GM19351 (cell line): ENCODE measurements at regions not wholly inside any gene's neighbourhood (a gene's known extent, or its start where the extent isn't known, plus 50 kb on each side); places are given as distances from the start of the nearest gene placed in this dataset.
A peak's percentile ranks its signal among the peaks of the same experiment; 100 is the strongest.

Source experiments
- ATAC-seq: cut with Tn5 transposase; IDR thresholded peaks from one replicate; pipeline ENCODE4 v1.9.1; 2021; ENCODE audit warnings: mild to moderate bottlenecking, moderate library complexity; ENCODE audit not compliant: unreplicated experiment

DNA sequence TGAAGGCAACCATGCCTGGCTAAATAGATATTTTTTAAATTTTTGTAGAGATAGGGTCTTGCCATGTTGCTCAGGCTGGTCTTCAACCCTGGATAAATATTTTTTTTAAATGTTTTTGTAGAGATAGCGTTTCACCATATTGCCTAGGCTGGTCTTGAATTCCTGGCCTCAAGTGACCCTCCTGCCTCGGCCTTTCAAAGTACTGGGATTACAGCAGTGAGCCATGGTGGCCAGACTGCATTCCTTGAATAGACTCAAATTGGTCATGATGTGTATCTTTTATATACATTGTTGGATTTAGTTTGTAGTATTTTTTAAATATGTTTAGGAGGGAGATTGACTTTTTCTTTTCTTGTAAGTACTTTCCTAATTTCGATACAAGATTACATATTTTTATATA lies 325.7 kb upstream of the C11orf87 start:
- ATAC-seq, result no peak

DNA sequence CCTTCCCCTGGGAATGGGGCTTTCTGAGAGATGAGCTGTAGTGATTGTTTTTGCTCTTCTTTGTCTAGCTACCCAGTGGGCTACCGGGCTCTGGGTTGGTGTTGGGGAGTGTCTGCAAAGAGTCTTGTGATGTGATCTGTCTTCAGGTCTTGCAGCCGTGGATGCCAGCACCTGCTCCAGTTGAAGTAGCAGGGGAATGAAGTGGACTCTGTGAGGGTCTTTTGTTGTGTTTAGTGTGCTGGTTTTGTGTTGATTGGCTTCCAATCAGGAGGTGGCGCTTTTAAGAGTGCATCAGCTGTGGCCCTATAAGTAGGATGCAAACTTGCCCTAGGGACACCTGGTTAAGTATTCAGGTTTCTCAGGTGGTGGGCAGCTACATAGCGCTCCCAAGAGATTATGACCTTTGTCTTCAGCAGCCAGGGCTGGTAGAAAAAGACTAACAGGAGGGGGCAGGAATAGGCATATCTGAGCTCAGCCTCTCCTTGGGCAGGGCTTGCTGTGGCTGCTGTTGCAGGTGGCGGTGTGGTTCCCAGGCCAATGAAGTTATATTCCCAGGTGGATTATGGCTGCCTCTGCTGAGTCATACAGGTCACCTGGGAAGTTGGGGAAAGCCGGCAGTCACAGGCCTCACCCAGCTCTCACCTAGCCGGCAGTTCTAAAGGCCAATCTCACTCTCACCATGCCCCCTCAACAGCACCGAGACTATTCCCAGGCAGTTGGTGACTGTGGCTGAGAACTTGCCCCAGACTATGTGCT lies 315.7 kb upstream of the C11orf87 start:
- ATAC-seq, result no peak

DNA sequence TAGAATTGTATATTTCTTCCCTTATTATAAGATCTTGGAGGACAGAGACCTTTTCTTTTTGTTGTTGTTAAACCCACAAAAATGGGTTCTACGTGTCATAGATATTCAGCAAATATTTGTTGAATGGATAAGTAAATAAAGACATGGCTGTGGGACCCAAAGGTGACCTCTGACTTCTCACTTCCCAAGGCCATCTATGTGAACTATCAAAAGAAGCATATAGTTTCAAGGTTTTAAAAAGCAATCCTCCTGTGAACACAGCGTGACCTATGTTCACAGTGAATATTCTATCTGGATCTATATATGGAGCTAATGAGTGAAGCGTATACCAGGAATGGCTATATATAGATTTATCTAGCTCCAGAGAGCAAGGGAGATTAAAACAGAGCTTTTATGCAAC lies 312.8 kb upstream of the C11orf87 start:
- no peak for ATAC-seq

DNA sequence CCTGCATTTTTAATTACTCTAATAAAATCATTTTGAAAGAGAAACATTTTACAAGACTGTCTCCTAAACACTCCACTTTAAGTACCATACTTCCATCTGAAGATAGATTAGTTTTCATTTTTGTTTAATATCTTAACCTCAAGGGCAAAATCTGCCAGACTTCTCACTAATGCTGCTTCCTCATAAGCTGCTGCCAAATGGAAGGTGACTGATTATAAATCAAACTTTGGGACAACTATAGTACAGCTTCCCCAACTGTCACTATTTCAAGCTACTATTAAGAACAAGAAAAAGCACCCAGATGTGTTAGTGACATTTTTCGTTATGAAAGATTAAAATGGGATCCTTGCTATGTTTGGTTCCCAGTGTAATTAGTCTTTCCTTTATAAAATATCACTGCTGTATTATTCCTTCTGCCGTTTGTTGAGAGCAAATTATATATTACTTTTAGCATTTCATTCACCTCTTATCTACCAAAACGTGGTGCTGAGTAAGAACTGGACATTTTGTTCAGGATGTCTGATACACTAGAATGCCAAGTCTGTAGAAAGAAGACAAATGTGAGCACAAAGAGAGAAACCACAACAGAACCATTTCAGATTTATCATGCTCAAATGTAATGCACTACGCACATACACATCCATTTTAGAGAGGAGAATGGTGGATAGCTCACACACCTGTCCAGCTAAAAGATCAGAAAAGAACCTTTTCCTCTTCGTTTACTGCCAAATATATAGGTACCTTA lies 312.2 kb upstream of the C11orf87 start:
- ATAC-seq, result no peak

DNA sequence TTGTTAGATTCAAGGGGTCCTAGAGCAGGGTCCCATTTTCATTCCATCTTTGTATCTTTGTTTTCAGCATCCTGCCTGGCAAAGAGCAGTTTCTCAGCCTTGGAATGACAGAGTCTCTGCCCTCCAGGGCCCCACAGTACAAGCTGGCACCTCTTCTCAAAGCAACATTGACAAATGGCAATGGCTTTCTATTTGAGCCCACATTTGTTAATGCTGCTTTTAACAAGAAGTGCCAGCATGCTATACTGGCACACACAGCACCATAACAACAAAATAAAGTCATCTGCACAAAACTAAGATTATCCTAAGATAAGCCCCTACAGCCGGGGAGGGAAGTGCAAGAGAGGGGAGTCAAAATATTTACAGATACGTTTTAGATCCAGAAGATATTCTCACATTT lies 309.7 kb upstream of the C11orf87 start:
- ATAC-seq, result no peak

DNA sequence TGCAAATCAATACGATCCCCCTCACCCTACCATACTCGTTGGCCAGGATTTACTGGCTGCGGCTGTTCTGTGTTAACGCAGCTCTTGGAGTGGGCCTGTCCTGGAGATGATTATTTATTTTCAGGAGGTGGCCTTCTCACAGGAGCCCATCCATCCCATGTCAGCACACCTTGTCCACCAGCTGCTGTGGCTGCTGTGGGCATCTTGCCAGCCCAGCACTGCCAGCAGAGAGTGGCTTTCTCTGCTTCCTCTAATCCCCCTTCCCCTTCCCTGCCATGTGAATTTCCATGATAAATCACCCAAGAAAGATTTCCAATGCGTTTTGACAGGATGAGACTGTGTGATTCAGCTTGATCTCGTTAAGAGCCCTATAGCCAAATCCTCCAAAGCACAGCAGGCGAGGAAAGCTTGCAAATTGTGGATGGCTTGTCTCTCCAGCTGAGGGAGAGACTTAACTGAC lies 309.1 kb upstream of the C11orf87 start:
- ATAC-seq, result no peak

DNA sequence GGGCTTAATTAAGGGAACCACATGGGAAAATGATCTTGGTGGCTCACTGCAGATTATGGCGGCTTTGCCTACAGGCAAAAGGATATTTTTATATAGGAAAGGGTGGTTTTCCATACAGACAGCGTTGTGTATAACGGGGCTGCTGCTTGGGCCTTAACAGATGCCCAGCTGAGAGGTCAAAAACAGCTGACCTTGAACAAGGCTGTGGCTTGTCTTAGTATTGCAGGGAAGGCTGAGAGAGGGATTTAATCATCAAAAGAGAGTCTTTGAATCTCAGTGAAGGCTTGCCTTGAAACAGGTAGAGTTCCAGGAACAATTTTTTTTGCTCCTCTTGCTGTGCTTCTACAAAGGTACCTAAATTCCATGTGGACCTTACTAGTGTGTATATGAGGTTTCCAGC lies 301.6 kb upstream of the C11orf87 start:
- no peak for ATAC-seq

DNA sequence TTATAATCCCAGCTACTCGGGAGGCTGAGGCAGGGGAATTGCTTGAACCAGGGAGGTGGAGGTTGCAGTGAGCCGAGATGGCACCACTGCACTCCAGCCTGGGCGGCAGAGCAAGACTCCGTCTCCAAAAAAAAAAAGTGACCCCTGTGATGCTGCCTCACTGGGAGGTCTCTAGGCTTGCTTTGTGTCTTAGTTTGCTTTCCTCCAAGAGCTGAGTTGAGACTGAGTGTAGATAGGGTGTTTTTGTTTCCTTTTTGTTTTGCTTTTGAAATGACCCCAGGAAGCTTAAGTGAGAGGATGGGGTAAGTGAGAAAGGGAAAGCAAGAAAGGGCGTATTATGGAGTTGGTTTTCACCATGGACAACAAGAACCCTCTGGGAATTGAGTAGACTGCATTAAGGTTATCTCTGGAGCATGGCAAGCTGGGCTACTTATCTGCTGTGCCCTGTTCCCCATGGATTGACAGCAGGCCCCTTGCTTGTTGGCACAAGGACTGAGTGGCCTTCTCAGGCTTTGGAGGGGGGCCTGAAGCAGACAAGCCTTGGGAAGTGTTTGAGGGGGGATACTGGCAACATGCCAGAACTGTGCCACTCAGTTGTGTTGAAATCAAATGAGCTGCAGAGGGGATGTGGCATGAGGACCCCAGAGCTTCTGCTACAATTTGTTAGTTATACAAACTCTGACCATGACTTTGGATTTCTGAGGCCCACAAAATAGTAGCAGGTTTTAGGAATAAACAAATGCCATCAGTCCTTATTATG lies 300.6 kb upstream of the C11orf87 start:
- ATAC-seq, result no peak

DNA sequence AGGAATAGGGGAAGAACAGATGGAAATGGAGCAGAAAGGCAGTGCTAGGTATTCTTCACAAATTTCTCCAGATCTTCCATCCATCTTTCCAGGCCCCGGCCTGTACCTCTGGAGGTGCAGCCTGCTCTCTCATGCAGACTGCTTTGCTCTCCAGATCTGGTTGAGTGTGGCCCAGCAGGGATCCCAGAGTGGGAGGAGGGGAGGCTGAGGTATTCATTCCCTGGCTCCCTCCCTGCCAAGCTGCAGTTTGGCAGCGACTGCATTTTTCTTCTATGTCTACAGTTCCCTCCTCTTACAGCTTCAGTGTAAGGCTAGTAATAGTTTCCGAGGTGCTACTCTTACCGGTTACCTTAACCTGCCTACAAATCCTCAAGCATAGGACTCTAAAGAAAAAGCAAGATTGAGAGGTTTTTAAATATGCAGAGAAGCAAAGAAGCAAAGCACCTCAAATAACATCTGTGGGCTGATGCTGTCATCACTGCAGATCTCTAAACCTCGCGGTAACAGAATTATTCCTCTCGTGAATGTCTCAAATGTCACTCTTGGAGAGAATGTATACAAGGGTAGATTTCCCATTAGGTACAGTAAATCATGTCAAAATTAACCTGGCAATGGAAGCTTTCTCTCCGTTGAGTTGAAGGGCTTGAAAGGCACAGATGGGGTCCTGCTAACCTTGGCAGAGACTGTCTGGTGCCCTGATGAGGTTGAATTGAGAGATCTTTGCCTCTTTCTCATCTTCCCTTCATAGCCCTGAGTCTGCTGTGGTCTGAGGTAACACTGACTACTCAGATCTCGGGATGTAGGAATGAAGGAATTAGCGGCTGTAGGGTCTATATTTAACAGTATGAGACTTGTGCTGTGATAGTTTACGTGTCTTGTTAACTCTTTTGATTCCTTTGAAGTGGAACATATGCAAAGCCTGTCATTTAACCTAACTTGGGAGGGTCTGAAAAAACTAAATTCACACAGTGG lies 297.9 kb upstream of the C11orf87 start:
- no peak for ATAC-seq

DNA sequence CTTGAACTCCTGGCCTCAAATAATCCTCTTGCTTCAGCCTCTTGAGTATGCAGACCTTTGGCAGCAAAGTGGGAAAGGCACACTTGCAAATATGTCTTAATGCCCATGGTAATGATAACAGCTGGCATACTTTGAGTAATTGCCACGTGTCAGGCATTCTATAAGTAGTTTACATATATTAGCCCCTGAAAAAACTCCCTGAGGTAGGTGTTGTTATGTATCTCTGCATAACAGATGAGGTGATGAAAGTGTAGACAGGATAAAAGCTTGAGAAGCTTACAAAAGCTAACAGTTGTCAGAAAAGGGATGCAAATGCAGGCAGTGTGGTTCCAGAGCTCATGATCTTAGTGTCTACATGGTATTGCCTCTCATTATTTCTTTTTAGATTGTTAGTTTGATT lies 291.1 kb upstream of the C11orf87 start:
- no peak for ATAC-seq

DNA sequence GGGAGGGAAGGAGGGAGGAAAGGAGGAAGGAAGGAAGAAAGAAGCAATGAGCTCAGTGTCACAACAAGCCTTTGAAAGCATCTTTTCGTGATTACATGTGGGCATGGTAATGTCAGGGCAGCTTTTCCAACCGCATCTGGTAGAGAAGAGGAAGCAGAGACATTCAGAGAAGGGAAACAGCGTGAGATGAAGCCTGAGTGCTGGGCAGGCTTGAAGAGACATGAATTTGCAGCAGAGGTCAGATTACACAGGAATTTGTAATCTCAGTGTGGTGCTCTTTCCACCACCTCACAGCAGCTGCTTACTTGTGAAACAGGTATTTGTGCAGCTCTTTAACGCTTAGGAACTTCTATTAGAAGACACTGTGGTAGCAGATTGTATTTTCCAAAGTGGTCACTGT lies 289.5 kb upstream of the C11orf87 start:
- ATAC-seq, result peak; percentile 80

DNA sequence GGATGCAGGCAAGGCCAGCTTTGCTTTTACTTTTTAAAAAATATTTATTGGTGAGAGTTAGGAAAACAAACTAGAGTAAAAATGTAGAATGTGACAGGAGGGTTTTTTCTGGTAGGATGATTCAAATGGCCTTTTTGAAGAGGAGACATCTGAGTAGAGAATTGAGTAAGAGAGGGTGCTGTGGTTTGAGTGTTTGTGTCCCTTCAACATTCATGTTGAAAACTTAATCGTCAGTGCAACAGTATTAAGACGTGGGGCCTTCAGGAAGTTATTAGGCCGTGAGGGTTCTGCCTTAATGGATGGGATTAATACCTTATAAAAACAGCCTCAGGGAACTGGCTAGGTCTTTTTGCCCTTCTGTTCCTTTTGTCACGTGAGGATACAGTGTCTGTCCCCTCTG lies 288.8 kb upstream of the C11orf87 start:
- peak; percentile 57 for ATAC-seq

DNA sequence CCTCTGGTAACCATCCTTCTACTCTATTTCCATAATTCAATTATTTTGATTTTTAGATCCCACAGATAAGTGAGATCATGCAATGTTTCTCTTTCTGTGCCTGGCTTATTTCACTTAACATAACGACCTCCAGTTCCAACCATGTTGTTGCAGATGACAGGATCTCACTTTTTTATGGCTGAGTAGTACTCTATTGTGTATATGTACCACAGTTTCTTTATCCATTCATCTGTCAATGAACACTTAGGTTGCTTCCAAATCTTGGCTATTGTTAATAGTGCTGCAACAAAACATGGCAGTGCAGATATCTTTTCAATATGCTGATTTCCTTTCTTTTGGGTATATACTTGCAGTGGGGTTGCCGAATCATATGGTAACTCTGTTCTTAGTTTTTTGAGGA lies 286.4 kb upstream of the C11orf87 start:
- ATAC-seq, result no peak

DNA sequence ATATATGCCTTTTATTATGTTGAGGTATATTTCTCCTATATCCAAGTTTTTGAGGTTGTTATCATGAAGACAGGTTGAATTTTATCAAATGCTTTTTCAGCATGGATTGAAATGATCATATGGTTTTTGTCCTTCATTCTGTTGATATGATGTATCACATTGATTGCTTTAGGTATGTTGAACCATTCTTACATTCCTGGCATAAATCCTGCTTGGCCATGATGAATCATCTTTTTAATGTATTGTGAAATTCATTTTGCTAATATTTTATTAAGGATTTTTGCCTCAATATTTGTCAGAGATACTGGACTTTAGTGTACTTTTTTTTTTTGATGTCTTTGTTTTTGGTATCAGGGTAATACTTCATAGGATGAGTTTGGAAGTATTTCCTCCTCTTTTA lies 283.8 kb upstream of the C11orf87 start:
- no peak for ATAC-seq

DNA sequence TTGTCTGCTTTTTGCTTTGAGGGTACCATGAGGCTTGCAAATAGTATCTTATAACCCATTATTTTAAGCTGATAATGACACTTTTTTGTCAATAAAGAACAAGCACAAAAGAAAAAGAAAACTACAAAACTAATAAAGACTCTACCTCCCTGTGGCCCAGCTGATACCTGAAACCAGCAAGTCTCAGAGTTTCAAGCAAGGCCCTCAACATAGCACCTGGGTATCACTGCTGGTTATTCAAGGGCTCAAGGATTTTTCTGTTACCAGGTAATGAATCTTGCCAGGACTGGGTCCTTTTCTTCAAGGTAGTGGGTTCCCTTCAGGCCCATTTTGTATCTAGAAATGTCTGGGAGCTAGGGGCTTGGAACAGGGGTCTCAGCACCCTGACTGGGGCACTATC lies 281.6 kb upstream of the C11orf87 start:
- no peak for ATAC-seq

DNA sequence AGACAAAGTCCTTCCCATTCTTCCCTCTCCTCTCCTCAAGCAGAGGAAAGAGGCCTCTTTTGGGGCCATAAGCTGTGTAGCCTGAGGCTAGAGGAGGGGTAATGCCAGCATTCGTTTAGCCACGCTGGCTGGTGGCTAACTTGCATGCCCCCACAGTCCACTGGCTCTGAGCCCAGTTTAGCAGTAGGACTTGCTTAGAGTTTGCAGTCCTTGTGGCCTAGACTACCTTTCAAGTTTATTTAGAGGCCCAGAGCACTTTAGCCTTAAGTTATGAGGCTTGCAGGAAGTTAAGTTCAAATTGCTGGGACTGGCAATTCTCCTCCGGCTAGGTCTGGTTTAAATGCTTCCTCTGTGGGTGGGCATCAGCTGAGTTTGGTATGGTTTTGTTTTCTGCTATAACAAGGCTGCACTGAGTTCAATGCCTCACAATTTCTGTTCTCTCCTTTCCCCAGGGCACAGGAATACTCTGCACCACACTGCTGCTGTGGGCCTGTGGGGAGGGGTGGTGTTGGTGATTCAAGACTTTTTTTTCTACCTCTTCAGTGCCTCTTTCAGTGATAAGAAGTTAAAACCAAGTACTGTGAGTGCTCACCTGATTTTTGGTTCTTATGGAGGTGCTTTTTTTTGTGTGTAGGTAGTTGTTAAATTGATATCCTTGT lies 281.0 kb upstream of the C11orf87 start:
- no peak for ATAC-seq

DNA sequence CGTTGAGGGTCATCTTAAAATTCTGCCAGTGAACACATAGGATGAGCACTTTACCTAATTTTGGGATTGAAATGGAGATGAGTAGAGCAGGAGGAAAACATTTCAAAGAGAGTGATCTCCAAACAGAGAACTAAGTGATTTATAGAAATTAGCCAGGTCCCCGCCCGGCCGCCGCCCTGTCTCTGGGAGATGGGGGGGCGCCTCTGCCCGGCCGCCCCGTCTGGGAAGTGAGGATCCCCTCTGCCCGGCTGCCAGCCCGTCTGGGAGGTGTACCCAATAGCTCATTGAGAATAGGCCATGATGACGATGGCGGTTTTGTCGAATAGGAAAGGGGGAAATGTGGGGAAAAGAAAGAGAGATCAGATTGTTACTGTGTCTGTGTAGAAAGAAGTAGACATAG lies 276.7 kb upstream of the C11orf87 start:
- ATAC-seq, result no peak

DNA sequence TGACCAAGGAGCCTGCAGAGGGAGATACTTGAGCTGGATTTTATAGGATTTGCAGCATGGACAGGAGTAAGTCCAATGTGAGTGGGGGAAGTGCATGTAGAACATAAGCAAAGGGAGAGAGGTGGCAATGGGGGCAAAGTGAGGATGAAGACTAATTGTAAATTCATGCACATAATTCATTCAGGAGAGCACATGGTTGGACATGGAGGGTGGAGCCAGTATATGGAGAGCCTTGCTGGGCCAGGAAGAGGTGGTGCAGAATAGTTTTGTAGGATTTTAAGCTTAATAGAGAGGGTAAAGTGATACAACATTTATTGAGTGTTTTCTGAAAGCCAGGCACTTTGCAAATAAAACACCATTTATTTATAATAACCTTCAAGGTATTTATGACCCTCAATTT lies 274.3 kb upstream of the C11orf87 start:
- ATAC-seq, result no peak

DNA sequence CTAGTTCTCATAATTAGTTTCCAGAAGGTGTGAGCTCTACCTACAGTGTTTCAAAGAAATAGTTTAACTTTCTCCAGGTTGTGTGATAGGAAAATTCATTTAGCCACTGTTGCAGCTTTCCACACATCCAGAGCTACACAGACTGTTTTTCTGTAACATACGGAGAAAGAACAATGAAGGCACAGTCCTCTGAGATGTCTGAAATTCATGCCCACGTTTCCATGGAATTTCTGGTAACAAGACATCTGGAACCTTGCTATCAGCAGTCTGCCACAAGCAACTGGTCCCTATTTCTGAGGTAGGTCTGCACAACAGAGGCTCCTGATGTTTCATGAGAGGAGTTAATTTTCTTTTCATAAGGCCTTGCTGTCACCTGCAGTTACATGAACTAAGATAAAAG lies 273.3 kb upstream of the C11orf87 start:
- no peak for ATAC-seq

DNA sequence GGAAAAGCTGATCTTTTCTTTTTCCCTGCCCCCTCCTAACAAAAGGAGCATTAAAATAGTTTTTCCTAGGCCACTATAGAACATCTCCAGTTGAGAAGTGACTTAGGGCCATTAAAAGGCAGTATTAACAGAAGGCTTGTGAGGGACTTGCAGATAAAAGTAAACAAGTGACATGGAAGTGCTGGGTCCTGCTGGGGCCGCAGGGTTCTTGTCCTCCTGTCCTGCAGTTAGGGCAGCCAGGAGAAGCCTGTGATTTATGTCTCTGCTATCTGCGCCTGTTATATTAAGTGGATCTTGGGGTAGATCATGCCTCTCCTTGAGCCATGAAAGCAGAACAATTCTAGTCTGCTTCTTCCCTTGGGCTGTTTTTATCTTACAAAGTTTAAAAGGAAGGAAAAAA lies 271.4 kb upstream of the C11orf87 start:
- no peak for ATAC-seq
